HG03039 (cell line): ENCODE measurements at regions not wholly inside any gene's neighbourhood (a gene's known extent, or its start where the extent isn't known, plus 50 kb on each side); places are given as distances from the start of the nearest gene placed in this dataset.

Experiments used
- ATAC-seq: cut with Tn5 transposase; IDR thresholded peaks from one replicate; pipeline ENCODE4 v1.9.1; 2021; ENCODE audit warnings: mild to moderate bottlenecking, moderate library complexity; ENCODE audit not compliant: unreplicated experiment

- ATAC-seq: no peak
Observed at GRCh38 chr15:69929905-69930630, 167.6 kb downstream of the TLE3 start.

- no peak for ATAC-seq
Observed at GRCh38 chr15:69930754-69931153, 167.0 kb downstream of the TLE3 start.

- no peak for ATAC-seq
Observed at GRCh38 chr15:69931156-69931555, 166.6 kb downstream of the TLE3 start.

GRCh38 chr15:69934607-69935006 lies 163.1 kb downstream of the TLE3 start:
- ATAC-seq: no peak

GRCh38 chr15:69939513-69940440 lies 157.9 kb downstream of the TLE3 start:
- no peak for ATAC-seq

- ATAC-seq: no peak
Observed at GRCh38 chr15:69940441-69941300, 157.0 kb downstream of the TLE3 start.

GRCh38 chr15:69941301-69941605 lies 156.5 kb downstream of the TLE3 start:
- ATAC-seq: no peak

GRCh38 chr15:69941706-69942495 lies 155.8 kb downstream of the TLE3 start:
- no peak for ATAC-seq

GRCh38 chr15:69943637-69944036 lies 154.1 kb downstream of the TLE3 start:
- no peak for ATAC-seq

- ATAC-seq: no peak
Observed at GRCh38 chr15:69945729-69946128, 152.0 kb downstream of the TLE3 start.

- no peak for ATAC-seq
Observed at GRCh38 chr15:69946870-69947269, 150.8 kb downstream of the TLE3 start.

- ATAC-seq: no peak
Observed at GRCh38 chr15:69947394-69947793, 150.3 kb downstream of the TLE3 start.

- ATAC-seq: no peak
Observed at GRCh38 chr15:69949485-69949884, 148.2 kb downstream of the TLE3 start.

GRCh38 chr15:69951256-69951897 lies 146.3 kb downstream of the TLE3 start:
- no peak for ATAC-seq

GRCh38 chr15:69951898-69952555 lies 145.7 kb downstream of the TLE3 start:
- ATAC-seq: no peak

GRCh38 chr15:69953051-69953450 lies 144.7 kb downstream of the TLE3 start:
- no peak for ATAC-seq

GRCh38 chr15:69953816-69954215 lies 143.9 kb downstream of the TLE3 start:
- ATAC-seq: no peak

GRCh38 chr15:69954666-69955065 lies 143.1 kb downstream of the TLE3 start:
- no peak for ATAC-seq

GRCh38 chr15:69955240-69955894 lies 142.3 kb downstream of the TLE3 start:
- no peak for ATAC-seq
